Activated T-cell treated with anti-CD3 and anti-CD28 coated beads, Interleukin-2, amount 50 U/mL, for 1 hour (primary cell): ENCODE measurements at regions not wholly inside any gene's neighbourhood (a gene's known extent, or its start where the extent isn't known, plus 50 kb on each side); places are given as distances from the start of the nearest gene placed in this dataset.

Source experiments
- DNase-seq: peaks from one replicate; pipeline ENCODE4 v3.0.0-alpha.2; 2020

- DNase-seq, result no peak
Observed at GRCh38 chr6:43965628-43966373, 161.5 kb downstream of the MRPL14 start.

- DNase-seq, result no peak
Observed at GRCh38 chr6:43964659-43965570, 162.3 kb downstream of the MRPL14 start.

GRCh38 chr6:43963877-43964658, 163.2 kb downstream of the MRPL14 start:
- DNase-seq, result no peak

GRCh38 chr6:43963203-43963602, 164.0 kb downstream of the MRPL14 start:
- DNase-seq, result no peak

- DNase-seq, result no peak
Observed at GRCh38 chr6:43962458-43962857, 164.8 kb downstream of the MRPL14 start.

GRCh38 chr6:43957273-43957672, 170.0 kb downstream of the MRPL14 start:
- DNase-seq, result no peak

GRCh38 chr6:43956478-43956877, 170.8 kb downstream of the MRPL14 start:
- no peak for DNase-seq

- DNase-seq, result no peak
Observed at GRCh38 chr6:43954311-43955131, 172.7 kb downstream of the MRPL14 start.

- DNase-seq, result no peak
Observed at GRCh38 chr6:43953794-43954310, 173.4 kb downstream of the MRPL14 start.

GRCh38 chr6:43953256-43953655, 174.0 kb downstream of the MRPL14 start:
- DNase-seq, result no peak

- no peak for DNase-seq
Observed at GRCh38 chr6:43952746-43953145, 174.5 kb downstream of the MRPL14 start.

- no peak for DNase-seq
Observed at GRCh38 chr6:43951756-43952675, 175.2 kb downstream of the MRPL14 start.

- no peak for DNase-seq
Observed at GRCh38 chr6:43951063-43951755, 176.0 kb downstream of the MRPL14 start.

GRCh38 chr6:43950731-43951062, 176.6 kb downstream of the MRPL14 start:
- DNase-seq, result no peak

- DNase-seq, result no peak
Observed at GRCh38 chr6:43950051-43950605, 177.1 kb downstream of the MRPL14 start.

- no peak for DNase-seq
Observed at GRCh38 chr6:43949551-43949991, 177.7 kb downstream of the MRPL14 start.

GRCh38 chr6:43948527-43949485, 178.4 kb downstream of the MRPL14 start:
- no peak for DNase-seq

- DNase-seq, result no peak
Observed at GRCh38 chr6:43947860-43948259, 177.8 kb downstream of the VEGFA start.
